B cell (primary cell): ENCODE measurements at regions not wholly inside any gene's neighbourhood (a gene's known extent, or its start where the extent isn't known, plus 50 kb on each side); places are given as distances from the start of the nearest gene placed in this dataset.

Experiments used
- ATAC-seq: fragments of 200-7000 bp; cut with Tn5 transposase; one replicate; pipeline ENCODE4 v1.10.0; 2021; ENCODE audit warnings: low read depth, mild to moderate bottlenecking, moderate number of reproducible peaks, moderate library complexity
- CTCF ChIA-PET: fragments of 350-600 bp; sonication (Branson Sonifier 250); formaldehyde crosslinking; loops from one replicate; lab custom pipeline; 2021; ENCODE audit warnings: antibody characterized with exemption, inconsistent platforms; lab: Charles Lee
- POLR2A ChIA-PET: fragments of 350-600 bp; sonication (Branson Sonifier 250); formaldehyde crosslinking; loops from one replicate; lab custom pipeline; 2021; ENCODE audit warnings: antibody characterized with exemption; lab: Charles Lee
- DNase-seq: peaks from one replicate; pipeline ENCODE4 v3.0.0; 2013
- H2AFZ ChIP-seq: 2 replicates; pipeline ENCODE4 v1.6.1; 2012; ENCODE audit warnings: mild to moderate bottlenecking, low read depth, low read length; ENCODE audit not compliant: insufficient read depth, poor library complexity, severe bottlenecking
- H3K27ac ChIP-seq, 2 donors: 1 replicate in 1 of 2; 2 replicates in 1 of 2; pipeline ENCODE4 v1.5.1; 2012 to 2013; ENCODE audit warnings: low read length in 2 of 2, mild to moderate bottlenecking in 2 of 2, moderate library complexity in 1 of 2
- H3K27me3 ChIP-seq, 4 experiments: fragments of 200-600 bp in 1 of 4; sonication (generic) in 1 of 4; replicated peaks in 1 of 4; 1 replicate in 2 of 4; 2 replicates in 2 of 4; pipeline versions ENCODE4 v1.6.1 to v1.7.0; 2013 to 2016; ENCODE audit warnings: low read length in 3 of 4, mild to moderate bottlenecking in 2 of 4, mixed read lengths in 1 of 4, moderate library complexity in 1 of 4; ENCODE audit not compliant: insufficient read depth in 4 of 4, control insufficient read depth in 3 of 4; ENCODE audit errors: control extremely low read depth in 1 of 4
- H3K36me3 ChIP-seq, 2 experiments: replicated peaks in 1 of 2; 1 replicate in 1 of 2; 2 replicates in 1 of 2; pipeline versions ENCODE4 v1.6.1 to v1.7.1; 2013; ENCODE audit warnings: low read length in 1 of 2; ENCODE audit not compliant: insufficient read depth in 2 of 2, control insufficient read depth in 1 of 2; ENCODE audit errors: control extremely low read depth in 1 of 2, extremely low read depth in 1 of 2
- H3K4me1 ChIP-seq, 2 donors: fragments of 200-600 bp in 1 of 2; sonication (generic) in 1 of 2; 1 replicate in 1 of 2; 2 replicates in 1 of 2; pipeline versions ENCODE4 v1.5.1 to v1.6.1; 2013 to 2017; ENCODE audit warnings: low read length in 2 of 2; ENCODE audit not compliant: control insufficient read depth in 2 of 2, insufficient read depth in 2 of 2
- H3K4me2 ChIP-seq: replicated peaks from 2 replicates; pipeline ENCODE3; 2012; ENCODE audit warnings: mild to moderate bottlenecking, low read depth, low read length; ENCODE audit not compliant: poor library complexity, severe bottlenecking
- H3K4me3 ChIP-seq, 5 experiments: fragments of 200-600 bp in 1 of 5; sonication (generic) in 1 of 5; 1 replicate in 3 of 5; 2 replicates in 2 of 5; pipeline versions ENCODE4 v1.5.1 to v1.7.0; 2011 to 2016; ENCODE audit warnings: low read length in 4 of 5, mild to moderate bottlenecking in 4 of 5, low read depth in 2 of 5, control low read depth in 1 of 5, moderate library complexity in 1 of 5; ENCODE audit not compliant: insufficient read depth in 1 of 5; ENCODE audit errors: control extremely low read depth in 1 of 5, extremely low read depth in 1 of 5
- H3K79me2 ChIP-seq: fragments of 200-600 bp; sonication (generic); one replicate; pipeline ENCODE4 v1.6.0; 2016; ENCODE audit warnings: low read length; ENCODE audit not compliant: control insufficient read depth, insufficient read depth
- H3K9ac ChIP-seq: fragments of 200-600 bp; sonication (generic); 2 replicates; pipeline ENCODE4 v1.6.1; 2017; ENCODE audit warnings: mild to moderate bottlenecking, low read length, moderate library complexity
- H3K9me3 ChIP-seq, 3 donors: one replicate each; pipeline versions ENCODE4 v1.6.1 to v1.7.1; 2013; ENCODE audit warnings: low read length in 2 of 3; ENCODE audit not compliant: control insufficient read depth in 2 of 3, insufficient read depth in 1 of 3; ENCODE audit errors: control extremely low read depth in 1 of 3
- H4K20me1 ChIP-seq: 2 replicates; pipeline ENCODE4 v1.6.0; 2012; ENCODE audit warnings: mild to moderate bottlenecking, low read length; ENCODE audit not compliant: insufficient read depth, control insufficient read depth, poor library complexity, severe bottlenecking
- H3K27ac Mint-ChIP-seq: one replicate; pipeline ENCODE4 v1.8.0; 2021; ENCODE audit warnings: mixed read lengths
- H3K27me3 Mint-ChIP-seq: one replicate; pipeline ENCODE4 v1.8.0; 2021; ENCODE audit warnings: mixed read lengths
- H3K4me1 Mint-ChIP-seq: one replicate; pipeline ENCODE4 v1.8.0; 2021; ENCODE audit warnings: mixed read lengths
- H3K4me3 Mint-ChIP-seq: one replicate; pipeline ENCODE4 v1.8.0; 2021; ENCODE audit warnings: mixed read lengths
- H3K9me3 Mint-ChIP-seq: one replicate; pipeline ENCODE4 v1.8.0; 2022; ENCODE audit warnings: mixed read lengths; ENCODE audit not compliant: insufficient read depth
- CTCF ChIP-seq: fragments of 200-600 bp; IDR thresholded peaks from one replicate; pipeline ENCODE4 v1.8.0; 2022; ENCODE audit warnings: antibody characterized with exemption, mild to moderate bottlenecking
- EZH2 ChIP-seq: IDR thresholded peaks from 2 replicates; pipeline ENCODE4 v1.6.1; 2012; ENCODE audit warnings: borderline replicate concordance, low read depth, mild to moderate bottlenecking, moderate library complexity, low read length; ENCODE audit not compliant: insufficient read depth, poor library complexity, severe bottlenecking
- WGBS: methylation state at CpG from one replicate; pipeline ENCODE4 v1.1.5; 2013; ENCODE audit warnings: missing lambda C conversion rate; ENCODE audit not compliant: insufficient coverage; 5-methylcytosine and 5-hydroxymethylcytosine counted together
- intact Hi-C: fragments of 100-400 bp; cut with micrococcal nuclease; formaldehyde crosslinking; loops from one replicate; pipeline ENCODE4 v1.10.0; 2022

GRCh38 chr18:64679121-64679520 lies 530.2 kb upstream of the LINC00305 start:
- CTCF ChIA-PET = no interaction called here
- intact Hi-C loops = no loop called here
- POLR2A ChIA-PET = no interaction called here
- Histone ChIP-seq H3K9ac (no peak overlapping the region), H3K4me3 (no peak overlapping the region), H3K27ac (no peak overlapping the region), H3K27me3 (no peaks in the 10 kb centered on the region), H3K79me2 (no peaks in the 10 kb centered on the region), H3K9me3 (no peaks in the 10 kb centered on the region), H2AFZ (no peak overlapping the region), H3K36me3 (no peaks in the 10 kb centered on the region), H3K4me1 (peaks cover 9 to 13% of the 10 kb centered on the region in 2 donors), H4K20me1 (no peaks in the 10 kb centered on the region), H3K4me2 (no peak overlapping the region)
- Mint-ChIP-seq H3K4me1 (peaks cover 12% of the 10 kb centered on the region), H3K27me3 (no peaks in the 10 kb centered on the region), H3K4me3 (no peak overlapping the region), H3K27ac (no peak overlapping the region), H3K9me3 (no peaks in the 10 kb centered on the region)
- DNase-seq = no peak
- no CpG with 5 or more reads among the region's 2 CpGs for whole genome bisulfite sequencing
- no peak for ATAC-seq
- TF ChIP-seq EZH2 (no peak), CTCF (no peak)

- no peaks in the 10 kb centered on the region for H3K9me3 ChIP-seq
- Mint-ChIP-seq H3K27ac (peak overlapping the region; percentile 47), H3K4me3 (peak overlapping the region; percentile 44), H3K27me3 (no peaks in the 10 kb centered on the region), H3K4me1 (peaks cover 12% of the 10 kb centered on the region), H3K9me3 (no peaks in the 10 kb centered on the region)
- peaks cover 9 to 13% of the 10 kb centered on the region in 2 donors for H3K4me1 ChIP-seq
- no peak overlapping the region for H3K9ac ChIP-seq
- TF ChIP-seq EZH2 = no peak
- no peak for TF ChIP-seq CTCF
- CTCF ChIA-PET = no interaction called here
- POLR2A ChIA-PET = no interaction called here
- DNase-seq (peak; percentile 31), ATAC-seq (peak; percentile 43)
- H3K79me2 ChIP-seq = no peaks in the 10 kb centered on the region
- H3K4me2 ChIP-seq = peak overlapping the region; percentile 3
- H3K36me3 ChIP-seq = no peaks in the 10 kb centered on the region
- no peaks in the 10 kb centered on the region for H3K27me3 ChIP-seq
- H3K27ac ChIP-seq = no peak overlapping the region
- intact Hi-C loops = no loop called here
- H3K4me3 ChIP-seq = no peak overlapping the region
- H2AFZ ChIP-seq = peak overlapping the region; percentile 35
- H4K20me1 ChIP-seq = no peaks in the 10 kb centered on the region
- WGBS = 0% methylated on average over 1 of the region's 2 CpGs
Measured at GRCh38 chr18:64678048-64678447, 529.2 kb upstream of the LINC00305 start.
